Neural progenitor cell (in vitro differentiated cells): ENCODE measurements at regions not wholly inside any gene's neighbourhood (a gene's known extent, or its start where the extent isn't known, plus 50 kb on each side); places are given as distances from the start of the nearest gene placed in this dataset.

Experiments used
- CTCF ChIP-seq: fragments of 200-600 bp; sonication (generic); IDR thresholded peaks from 2 replicates; pipeline ENCODE4 v1.5.1; 2017; ENCODE audit warnings: antibody characterized with exemption, mild to moderate bottlenecking
- EZH2 ChIP-seq: fragments of 200-600 bp; sonication (generic); IDR thresholded peaks from 2 replicates; pipeline ENCODE4 v1.6.1; 2017; ENCODE audit warnings: antibody characterized with exemption, mild to moderate bottlenecking, moderate library complexity
- EZH2phosphoT487 ChIP-seq: fragments of 200-600 bp; sonication (generic); IDR thresholded peaks from 2 replicates; pipeline ENCODE4 v1.6.1; 2017; ENCODE audit warnings: antibody characterized with exemption

DNA sequence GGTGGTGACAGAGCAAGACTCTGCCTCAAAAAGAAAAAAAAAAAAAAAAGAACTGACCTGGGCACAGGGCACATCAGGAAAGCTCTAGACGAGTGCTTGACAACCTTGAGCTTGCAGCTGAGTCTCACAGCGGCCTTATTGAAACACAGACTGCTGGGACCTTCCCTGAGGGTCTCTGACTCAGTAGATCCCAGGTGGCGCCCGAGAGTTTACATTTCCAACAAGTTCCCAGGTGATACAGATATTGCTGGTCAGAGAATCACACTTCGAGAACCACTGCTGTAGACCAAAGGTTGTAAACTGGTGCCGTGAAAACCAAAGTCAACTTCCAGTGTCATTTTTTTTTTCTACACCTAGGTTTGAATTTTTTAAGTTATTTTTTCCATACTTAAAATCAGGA lies 573.2 kb upstream of the MDFIC2 start:
- TF ChIP-seq CTCF (no peak), EZH2phosphoT487 (no peak), EZH2 (no peak)
